OCI-LY7 (cell line): ENCODE measurements at regions not wholly inside any gene's neighbourhood (a gene's known extent, or its start where the extent isn't known, plus 50 kb on each side); places are given as distances from the start of the nearest gene placed in this dataset.

Source experiments
- BruUV-seq: library from RNA; stranded (reverse); fragments of 400-500 nt; replicated peaks from 2 replicates; lab custom pipeline; 2021; lab: Mats Ljungman, UMichigan
- CTCF ChIA-PET: fragments of 300-600 bp; sonication (Branson Sonifier 250); formaldehyde crosslinking; loops from one replicate; lab custom pipeline; 2022; ENCODE audit warnings: antibody characterized with exemption; ENCODE audit not compliant: unreplicated experiment; lab: Charles Lee
- POLR2A ChIA-PET: fragments of 300-600 bp; sonication (Branson Sonifier 250); formaldehyde crosslinking; loops from one replicate; lab custom pipeline; 2022; ENCODE audit warnings: antibody characterized with exemption; lab: Charles Lee
- DNase-seq: peaks from one replicate; pipeline ENCODE4 v3.0.0-alpha.2; 2015; ENCODE audit warnings: low spot score
- H2AFZ ChIP-seq: fragments of 200-600 bp; sonication (generic), shearing (Covaris generic); 2 replicates; pipeline ENCODE4 v1.6.1; 2014; ENCODE audit warnings: mild to moderate bottlenecking, antibody characterized with exemption, low read length, moderate library complexity
- H3K27ac ChIP-seq: fragments of 200-600 bp; sonication (generic); 2 replicates; pipeline ENCODE4 v1.5.1; 2014; ENCODE audit warnings: mixed run types, low read depth, mild to moderate bottlenecking, moderate library complexity, low read length, inconsistent platforms; ENCODE audit not compliant: poor library complexity, severe bottlenecking
- H3K36me3 ChIP-seq: fragments of 200-600 bp; sonication (generic); 2 replicates; pipeline ENCODE4 v1.6.1; 2014; ENCODE audit warnings: mild to moderate bottlenecking, antibody characterized with exemption, low read length, moderate library complexity, mixed read lengths; ENCODE audit not compliant: insufficient read depth
- H3K4me1 ChIP-seq: fragments of 200-600 bp; sonication (generic); 2 replicates; pipeline ENCODE4 v1.5.1; 2014; ENCODE audit warnings: mild to moderate bottlenecking, low read length; ENCODE audit not compliant: insufficient read depth, poor library complexity, severe bottlenecking
- H3K4me2 ChIP-seq: fragments of 200-600 bp; sonication (generic); 2 replicates; pipeline ENCODE4 v1.6.1; 2014; ENCODE audit warnings: mild to moderate bottlenecking, low read length
- H3K4me3 ChIP-seq: fragments of 200-600 bp; sonication (generic); 2 replicates; pipeline ENCODE4 v1.5.1; 2014; ENCODE audit warnings: mild to moderate bottlenecking, low read depth, low read length; ENCODE audit not compliant: poor library complexity, severe bottlenecking
- H3K79me2 ChIP-seq: fragments of 200-600 bp; sonication (generic); 2 replicates; pipeline ENCODE4 v1.6.1; 2016; ENCODE audit warnings: low read depth, mild to moderate bottlenecking, low read length, moderate library complexity, mixed read lengths; ENCODE audit not compliant: insufficient read depth
- H3K9me2 ChIP-seq: fragments of 200-600 bp; sonication (generic); 2 replicates; pipeline ENCODE4 v1.6.1; 2016; ENCODE audit warnings: mild to moderate bottlenecking, low read length, mixed read lengths; ENCODE audit not compliant: insufficient read depth
- H3K9me3 ChIP-seq: fragments of 200-600 bp; sonication (generic); 2 replicates; pipeline ENCODE4 v1.6.1; 2014; ENCODE audit warnings: mild to moderate bottlenecking, mixed run types, low read length, mixed read lengths
- H4K20me1 ChIP-seq: fragments of 200-600 bp; sonication (generic); 2 replicates; pipeline ENCODE4 v1.6.1; 2014; ENCODE audit warnings: mild to moderate bottlenecking, antibody characterized with exemption, low read length, moderate library complexity, mixed read lengths; ENCODE audit not compliant: insufficient read depth
- EZH2phosphoT487 ChIP-seq: fragments of 200-600 bp; sonication (generic); IDR thresholded peaks from 2 replicates; pipeline ENCODE4 v1.6.1; 2018; ENCODE audit warnings: low read depth, borderline replicate concordance, mild to moderate bottlenecking, mixed run types, antibody characterized with exemption, low read length, moderate library complexity, mixed read lengths
- intact Hi-C: fragments of 100-400 bp; cut with micrococcal nuclease; formaldehyde crosslinking; loops from one replicate; pipeline ENCODE4 v1.10.0; 2022; ENCODE audit not compliant: unreplicated experiment
- TF ChIP-seq, protein P1 (sequence below): fragments of 200-600 bp; sonication (generic); conservative IDR thresholded peaks from 2 replicates; pipeline ENCODE4 v1.5.1; 2014; ENCODE audit warnings: mild to moderate bottlenecking, antibody characterized with exemption, low read length, moderate library complexity, mixed read lengths

- CTCF ChIA-PET = no interaction called here
These were observed 162.4 kb downstream of the ASB9 start for GRCh38 chrX:15107367-15107988.

DNA sequence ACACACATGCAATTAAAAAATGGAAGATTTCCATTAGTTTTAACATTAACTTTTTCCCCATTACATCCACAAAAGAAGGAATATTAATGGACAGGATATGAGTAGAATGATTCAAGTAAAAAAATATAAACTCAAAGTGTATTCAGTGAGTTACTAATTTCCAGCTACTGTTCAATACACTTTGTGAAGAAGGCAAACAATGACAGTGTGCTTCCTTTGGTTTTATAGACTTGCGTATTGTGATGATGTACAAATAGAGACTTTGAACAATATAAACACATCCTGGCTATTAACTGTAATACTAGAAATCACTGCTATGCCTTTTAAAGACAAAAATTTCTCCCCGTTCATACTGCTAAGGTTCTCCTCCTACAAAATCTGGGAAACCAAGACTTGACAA lies 171.4 kb downstream of the ASB9 start:
- ChIA-PET POLR2A (no interaction called here), CTCF (no interaction called here)
- TF ChIP-seq, protein P1, sequence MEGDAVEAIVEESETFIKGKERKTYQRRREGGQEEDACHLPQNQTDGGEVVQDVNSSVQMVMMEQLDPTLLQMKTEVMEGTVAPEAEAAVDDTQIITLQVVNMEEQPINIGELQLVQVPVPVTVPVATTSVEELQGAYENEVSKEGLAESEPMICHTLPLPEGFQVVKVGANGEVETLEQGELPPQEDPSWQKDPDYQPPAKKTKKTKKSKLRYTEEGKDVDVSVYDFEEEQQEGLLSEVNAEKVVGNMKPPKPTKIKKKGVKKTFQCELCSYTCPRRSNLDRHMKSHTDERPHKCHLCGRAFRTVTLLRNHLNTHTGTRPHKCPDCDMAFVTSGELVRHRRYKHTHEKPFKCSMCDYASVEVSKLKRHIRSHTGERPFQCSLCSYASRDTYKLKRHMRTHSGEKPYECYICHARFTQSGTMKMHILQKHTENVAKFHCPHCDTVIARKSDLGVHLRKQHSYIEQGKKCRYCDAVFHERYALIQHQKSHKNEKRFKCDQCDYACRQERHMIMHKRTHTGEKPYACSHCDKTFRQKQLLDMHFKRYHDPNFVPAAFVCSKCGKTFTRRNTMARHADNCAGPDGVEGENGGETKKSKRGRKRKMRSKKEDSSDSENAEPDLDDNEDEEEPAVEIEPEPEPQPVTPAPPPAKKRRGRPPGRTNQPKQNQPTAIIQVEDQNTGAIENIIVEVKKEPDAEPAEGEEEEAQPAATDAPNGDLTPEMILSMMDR = no peak
- no peak for TF ChIP-seq EZH2phosphoT487
- intact Hi-C loops = no loop called here
- Histone ChIP-seq H3K27ac (no peak overlapping the region), H3K9me2 (no peaks in the 10 kb centered on the region), H3K4me3 (no peak overlapping the region), H3K4me1 (no peaks in the 10 kb centered on the region), H3K36me3 (no peaks in the 10 kb centered on the region), H2AFZ (no peak overlapping the region), H3K79me2 (no peaks in the 10 kb centered on the region), H3K4me2 (no peak overlapping the region), H3K9me3 (no peaks in the 10 kb centered on the region), H4K20me1 (no peaks in the 10 kb centered on the region)
- no TSS peak for BruUV-seq
- no peak for DNase-seq

More at GRCh38 chrX:15107367-15107988, 162.4 kb downstream of the ASB9 start:
- Histone ChIP-seq H3K9me2 (no peaks in the 10 kb centered on the region), H3K27ac (no peak overlapping the region), H3K9me3 (no peaks in the 10 kb centered on the region), H4K20me1 (no peaks in the 10 kb centered on the region), H3K4me3 (no peak overlapping the region), H3K79me2 (no peaks in the 10 kb centered on the region), H2AFZ (no peak overlapping the region), H3K4me1 (no peaks in the 10 kb centered on the region), H3K4me2 (no peak overlapping the region), H3K36me3 (no peaks in the 10 kb centered on the region)
- DNase-seq = no peak
- no TSS peak for BruUV-seq
- POLR2A ChIA-PET = no interaction called here
- intact Hi-C loops = no loop called here
- no peak for TF ChIP-seq EZH2phosphoT487
- TF ChIP-seq, protein P1 = no peak

GRCh38 chrX:15087747-15088146 lies 182.1 kb downstream of the ASB9 start:
- intact Hi-C loops = no loop called here
- Histone ChIP-seq H3K27ac (no peak overlapping the region), H3K4me1 (no peaks in the 10 kb centered on the region), H3K36me3 (no peaks in the 10 kb centered on the region), H3K4me2 (no peak overlapping the region), H2AFZ (no peak overlapping the region), H3K9me2 (no peaks in the 10 kb centered on the region), H3K9me3 (no peaks in the 10 kb centered on the region), H3K79me2 (no peaks in the 10 kb centered on the region), H4K20me1 (no peaks in the 10 kb centered on the region), H3K4me3 (no peak overlapping the region)
- ChIA-PET CTCF (no interaction called here), POLR2A (no interaction called here)
- TF ChIP-seq, protein P1 = no peak
- TF ChIP-seq EZH2phosphoT487 = no peak
- DNase-seq = no peak
- BruUV-seq = no TSS peak
